Gastroesophageal sphincter (tissue), 4 donors: ENCODE measurements at regions not wholly inside any gene's neighbourhood (a gene's known extent, or its start where the extent isn't known, plus 50 kb on each side); places are given as distances from the start of the nearest gene placed in this dataset.

Experiments
- ATAC-seq: fragments of 150-250 bp; one replicate; pipeline ENCODE4 v1.9.1; 2016; ENCODE audit warnings: mild to moderate bottlenecking, moderate library complexity
- H3K27ac ChIP-seq, 4 donors: fragments of 200-600 bp; sonication (generic) in 3 of 4; 1 replicate in 3 of 4; 2 replicates in 1 of 4; pipeline ENCODE4 v1.5.1; 2016 to 2019
- H3K27me3 ChIP-seq: fragments of 200-600 bp; sonication (generic); one replicate; pipeline ENCODE4 v1.5.1; 2019
- H3K36me3 ChIP-seq, 2 donors: fragments of 200-600 bp; sonication (generic); one replicate each; pipeline ENCODE4 v1.5.1; 2019; ENCODE audit warnings: control low read depth in 1 of 2
- H3K4me1 ChIP-seq, 3 donors: fragments of 200-600 bp; sonication (generic); 1 replicate in 2 of 3; 2 replicates in 1 of 3; pipeline ENCODE4 v1.5.1; 2016 to 2019; ENCODE audit warnings: control low read depth in 2 of 3
- H3K4me3 ChIP-seq, 2 donors: fragments of 200-600 bp; sonication (generic); one replicate each; pipeline ENCODE4 v1.5.1; 2019; ENCODE audit warnings: mild to moderate bottlenecking in 1 of 2, moderate library complexity in 1 of 2
- H3K9me3 ChIP-seq, 3 donors: fragments of 200-600 bp; sonication (generic); one replicate each; pipeline ENCODE4 v1.5.1; 2017 to 2019; ENCODE audit warnings: control low read depth in 2 of 3
- EP300 ChIP-seq: sonication (generic); formaldehyde crosslinking; IDR thresholded peaks from one replicate; pipeline ENCODE4 v1.6.1; 2017; ENCODE audit warnings: antibody characterized with exemption, mild to moderate bottlenecking
- POLR2A ChIP-seq, 2 donors: fragments of 450-650 bp; IDR thresholded peaks; one replicate each; pipeline ENCODE4 v1.6.1; 2017; ENCODE audit warnings: antibody characterized with exemption in 2 of 2, mild to moderate bottlenecking in 2 of 2, moderate library complexity in 1 of 2
- POLR2AphosphoS5 ChIP-seq: sonication (generic); formaldehyde crosslinking; IDR thresholded peaks from one replicate; pipeline ENCODE4 v1.6.1; 2017; ENCODE audit warnings: antibody characterized with exemption
- WGBS, 2 donors: methylation state at CpG; one replicate each; pipeline ENCODE4 v1.1.5; 2018; ENCODE audit warnings: low coverage in 1 of 2; 5-methylcytosine and 5-hydroxymethylcytosine counted together
- TF ChIP-seq, protein P1 (sequence below), 4 experiments: fragments of 200-600 bp in 2 of 4; fragments of 450-650 bp in 2 of 4; sonication (generic) in 1 of 4; IDR thresholded peaks; one replicate each; pipeline ENCODE4 v1.5.1; 2017 to 2019; ENCODE audit warnings: antibody characterized with exemption in 4 of 4, mild to moderate bottlenecking in 2 of 4, moderate library complexity in 2 of 4

GRCh38 chr4:55723403-55723802, 87.3 kb upstream of the NMU start:
- no peak overlapping the region for H3K4me3 ChIP-seq
- no peaks in the 10 kb centered on the region for H3K27me3 ChIP-seq
- no peak for ATAC-seq
- 44 to 55% methylated on average over 2 of the region's 2 CpGs for WGBS, 2 donors
- H3K4me1 ChIP-seq: no peaks in the 10 kb centered on the region
- TF ChIP-seq POLR2A (IDR thresholded peaks at IDR 0.05): no peak
- no peak overlapping the region for H3K27ac ChIP-seq
- no peaks in the 10 kb centered on the region for H3K9me3 ChIP-seq
- H3K36me3 ChIP-seq: no peaks in the 10 kb centered on the region

GRCh38 chr4:55725057-55725456, 89.0 kb upstream of the NMU start:
- Histone ChIP-seq H3K27me3 (peaks cover 5% of the 10 kb centered on the region), H3K36me3 (no peaks in the 10 kb centered on the region), H3K4me1 (no peaks in the 10 kb centered on the region), H3K9me3 (no peaks in the 10 kb centered on the region), H3K4me3 (no peak overlapping the region), H3K27ac (no peak overlapping the region)
- WGBS, 2 donors: 54 to 83% methylated on average over 3 to 4 of the region's 4 CpGs
- TF ChIP-seq, protein P1, sequence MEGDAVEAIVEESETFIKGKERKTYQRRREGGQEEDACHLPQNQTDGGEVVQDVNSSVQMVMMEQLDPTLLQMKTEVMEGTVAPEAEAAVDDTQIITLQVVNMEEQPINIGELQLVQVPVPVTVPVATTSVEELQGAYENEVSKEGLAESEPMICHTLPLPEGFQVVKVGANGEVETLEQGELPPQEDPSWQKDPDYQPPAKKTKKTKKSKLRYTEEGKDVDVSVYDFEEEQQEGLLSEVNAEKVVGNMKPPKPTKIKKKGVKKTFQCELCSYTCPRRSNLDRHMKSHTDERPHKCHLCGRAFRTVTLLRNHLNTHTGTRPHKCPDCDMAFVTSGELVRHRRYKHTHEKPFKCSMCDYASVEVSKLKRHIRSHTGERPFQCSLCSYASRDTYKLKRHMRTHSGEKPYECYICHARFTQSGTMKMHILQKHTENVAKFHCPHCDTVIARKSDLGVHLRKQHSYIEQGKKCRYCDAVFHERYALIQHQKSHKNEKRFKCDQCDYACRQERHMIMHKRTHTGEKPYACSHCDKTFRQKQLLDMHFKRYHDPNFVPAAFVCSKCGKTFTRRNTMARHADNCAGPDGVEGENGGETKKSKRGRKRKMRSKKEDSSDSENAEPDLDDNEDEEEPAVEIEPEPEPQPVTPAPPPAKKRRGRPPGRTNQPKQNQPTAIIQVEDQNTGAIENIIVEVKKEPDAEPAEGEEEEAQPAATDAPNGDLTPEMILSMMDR (IDR thresholded peaks at IDR 0.05): no peak
- TF ChIP-seq POLR2A (IDR thresholded peaks at IDR 0.05) (no peak), EP300 (no peak), POLR2AphosphoS5 (no peak)
- ATAC-seq: no peak

DNA sequence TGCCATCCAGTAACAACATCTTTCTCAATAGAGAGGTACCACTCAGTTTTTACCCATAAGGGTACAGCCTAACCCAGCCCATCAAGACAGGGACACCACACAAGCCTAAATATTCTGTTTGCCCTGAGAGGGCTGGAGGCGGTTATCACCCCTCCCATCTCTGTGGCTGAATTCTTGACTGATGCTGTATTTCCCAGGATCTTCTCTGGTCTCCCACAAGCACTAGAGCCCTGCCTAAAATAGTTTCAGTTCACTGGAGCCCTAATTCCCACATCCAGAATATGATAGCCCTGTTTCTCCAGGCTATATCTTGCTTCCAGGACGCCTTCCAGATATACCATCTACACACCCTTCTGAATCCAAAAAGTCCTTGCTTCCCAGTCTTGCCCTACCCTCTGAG, 91.6 kb upstream of the NMU start:
- no peak for ATAC-seq
- WGBS, 2 donors: 90% methylated on average over 2 of the region's 2 CpGs; no CpG with 5 or more reads in 1 of the 2 donors
- Histone ChIP-seq H3K27me3 (peaks cover 5% of the 10 kb centered on the region), H3K27ac (no peak overlapping the region), H3K4me3 (no peak overlapping the region), H3K9me3 (no peaks in the 10 kb centered on the region), H3K4me1 (no peaks in the 10 kb centered on the region), H3K36me3 (no peaks in the 10 kb centered on the region)
- TF ChIP-seq POLR2A (IDR thresholded peaks at IDR 0.05) (no peak), EP300 (no peak), POLR2AphosphoS5 (no peak)
- TF ChIP-seq, protein P1 (IDR thresholded peaks at IDR 0.05): no peak

- H3K27me3 ChIP-seq: peaks cover 5% of the 10 kb centered on the region
- TF ChIP-seq POLR2AphosphoS5: no peak
- TF ChIP-seq EP300: no peak
- no peak for TF ChIP-seq POLR2A (IDR thresholded peaks at IDR 0.05)
- TF ChIP-seq, protein P1 (IDR thresholded peaks at IDR 0.05): no peak
- no peak overlapping the region for H3K4me3 ChIP-seq
- no peak for ATAC-seq
- H3K27ac ChIP-seq: no peak overlapping the region
- no peaks in the 10 kb centered on the region for H3K9me3 ChIP-seq
- H3K4me1 ChIP-seq: no peaks in the 10 kb centered on the region
- 58 to 72% methylated on average over 3 to 5 of the region's 5 CpGs for WGBS, 2 donors
- no peaks in the 10 kb centered on the region for H3K36me3 ChIP-seq
These were observed 90.0 kb upstream of the EXOC1L start for GRCh38 chr4:55729351-55730279.

GRCh38 chr4:55730280-55730931, 89.2 kb upstream of the EXOC1L start:
- no peaks in the 10 kb centered on the region for H3K4me1 ChIP-seq
- WGBS, 2 donors: 83 to 90% methylated on average over 2 of the region's 2 CpGs
- no peak for TF ChIP-seq POLR2A (IDR thresholded peaks at IDR 0.05)
- TF ChIP-seq, protein P1 (IDR thresholded peaks at IDR 0.05): no peak
- no peak for TF ChIP-seq POLR2AphosphoS5
- TF ChIP-seq EP300: no peak
- H3K27me3 ChIP-seq: peaks cover 5% of the 10 kb centered on the region
- H3K9me3 ChIP-seq: no peaks in the 10 kb centered on the region
- no peaks in the 10 kb centered on the region for H3K36me3 ChIP-seq
- ATAC-seq: no peak
- no peak overlapping the region for H3K4me3 ChIP-seq
- no peak overlapping the region for H3K27ac ChIP-seq
